ENCODE measurements at regions not wholly inside any gene's neighbourhood (a gene's known extent, or its start where the extent isn't known, plus 50 kb on each side); places are given as distances from the start of the nearest gene placed in this dataset.
"Not testable (repeated sequence)": the region's sequence is repeated elsewhere in the genome, so short reads cannot be mapped to it uniquely, and the experiment has no call there.

DNA sequence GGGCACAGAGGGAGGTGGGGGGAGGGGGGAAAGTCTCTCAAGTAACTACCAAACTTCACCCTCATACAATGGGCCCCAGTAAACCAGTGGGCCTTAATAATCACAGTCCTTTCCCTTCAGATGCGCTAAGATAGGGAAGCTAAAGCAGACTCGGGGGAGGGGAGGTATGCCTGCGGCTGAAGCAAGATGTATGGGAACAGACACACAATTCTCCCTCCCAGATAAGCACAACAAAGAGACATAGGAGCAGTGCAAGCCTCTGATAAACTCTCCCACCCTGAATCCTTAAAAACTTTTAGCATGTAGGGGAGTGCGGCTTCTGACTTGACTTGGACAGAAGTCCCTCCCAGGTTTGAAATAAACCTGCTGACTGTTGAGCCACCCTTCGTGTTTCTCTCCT lies 54.7 kb downstream of the PROP1 start:
- not testable (repeated sequence) for H3K36me3 ChIP-seq (ENCODE audit: control insufficient read depth in 2 of 2, insufficient read depth in 2 of 2, low read length in 1 of 2); H3K4me1 ChIP-seq (ENCODE audit: control insufficient read depth in 2 of 2, insufficient read depth in 2 of 2, low read length in 1 of 2); H3K27me3 ChIP-seq (ENCODE audit: control insufficient read depth in 1 of 2, insufficient read depth in 2 of 2, low read length in 2 of 2); H3K4me3 ChIP-seq (ENCODE audit: low read depth in 1 of 2, low read length in 2 of 2); H3K9me3 ChIP-seq (ENCODE audit: control insufficient read depth in 2 of 2, insufficient read depth in 1 of 2, low read depth in 1 of 2, low read length in 1 of 2); H3K27ac ChIP-seq (ENCODE audit: low read depth in 2 of 2, low read length in 1 of 2)
- WGBS, 2 donors: 78 to 80% methylated on average over 5 of the region's 5 CpGs

DNA sequence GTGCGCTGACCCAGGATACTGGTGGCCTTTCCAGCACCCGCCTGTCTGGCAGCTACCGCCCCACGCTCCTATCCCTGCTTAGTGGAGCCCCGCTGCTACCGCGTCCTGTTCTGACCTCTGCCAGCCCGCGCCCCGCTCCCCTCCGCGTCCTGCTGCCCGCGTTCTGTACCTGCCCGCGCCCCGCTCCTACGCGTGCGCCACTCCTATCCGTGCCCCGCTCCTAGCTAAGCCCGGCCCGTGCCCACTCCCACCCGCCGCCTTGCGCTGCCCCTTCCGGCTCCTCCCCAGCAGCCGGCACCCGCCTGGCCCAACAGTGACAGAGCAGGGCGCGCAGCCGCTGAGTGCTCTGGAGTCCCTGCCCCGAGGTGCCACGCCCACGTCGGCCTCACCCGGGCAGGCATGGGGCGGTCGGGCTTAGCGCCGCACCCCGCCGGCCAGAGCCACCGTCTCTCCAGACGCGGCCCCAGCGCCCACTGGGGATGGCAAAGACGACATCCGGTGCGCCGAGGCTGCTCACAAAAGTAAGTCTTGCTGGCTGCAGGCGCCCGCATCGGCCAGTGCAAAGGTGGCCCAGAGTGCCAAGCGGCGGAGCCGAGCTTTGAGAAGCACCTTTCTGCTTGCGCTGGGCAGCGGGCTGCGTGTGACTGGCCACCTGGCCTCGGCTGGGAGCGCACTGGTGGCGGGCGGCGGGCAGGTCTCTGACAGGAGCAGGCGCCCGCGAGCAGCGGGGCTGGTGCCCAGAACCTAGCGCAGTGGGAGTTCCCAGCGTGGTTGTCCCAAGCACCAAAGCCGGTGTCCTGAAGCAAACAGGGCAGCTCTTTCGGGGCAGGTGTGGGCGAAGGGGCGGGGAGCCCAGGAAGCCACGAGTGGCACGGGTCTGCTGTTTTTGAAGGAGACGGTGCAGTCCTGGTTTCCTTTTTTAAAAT lies 56.5 kb downstream of the PROP1 start:
- not testable (repeated sequence) for H3K9me3 ChIP-seq (ENCODE audit: control insufficient read depth in 2 of 2, insufficient read depth in 1 of 2, low read depth in 1 of 2, low read length in 1 of 2); H3K27me3 ChIP-seq (ENCODE audit: control insufficient read depth in 1 of 2, insufficient read depth in 2 of 2, low read length in 2 of 2); H3K36me3 ChIP-seq (ENCODE audit: control insufficient read depth in 2 of 2, insufficient read depth in 2 of 2, low read length in 1 of 2); H3K4me1 ChIP-seq (ENCODE audit: control insufficient read depth in 2 of 2, insufficient read depth in 2 of 2, low read length in 1 of 2)
- Histone ChIP-seq H3K27ac (ENCODE audit: low read depth in 2 of 2, low read length in 1 of 2) (peak overlapping the region in 1 of 2 donors; percentile 13), H3K4me3 (ENCODE audit: low read depth in 1 of 2, low read length in 2 of 2) (peak overlapping the region; percentile 47 to 50)
- 3 to 9% methylated on average over 34 to 67 of the region's 79 CpGs for whole genome bisulfite sequencing, 2 donors

DNA sequence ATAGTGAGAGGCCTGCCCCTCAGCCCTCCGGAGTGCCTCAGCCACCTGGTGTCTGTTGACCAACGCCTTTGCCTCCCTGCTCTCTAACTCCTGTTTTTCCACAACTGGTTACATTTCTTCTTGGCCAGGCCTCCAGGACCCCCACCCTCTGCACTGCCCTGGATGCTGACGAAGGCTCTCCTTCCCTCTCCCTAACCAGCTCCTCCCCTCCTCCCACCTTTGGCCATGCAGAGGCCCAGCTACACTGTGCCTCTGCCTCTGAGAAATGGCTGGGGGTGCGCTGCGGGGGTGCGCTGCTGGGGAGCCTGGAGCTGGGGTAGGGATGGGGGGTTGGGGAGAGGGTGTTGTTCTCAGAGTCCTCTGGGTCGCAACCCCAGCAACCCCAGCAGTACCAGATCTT lies 57.3 kb downstream of the PROP1 start:
- H3K36me3 ChIP-seq (ENCODE audit: control insufficient read depth in 2 of 2, insufficient read depth in 2 of 2, low read length in 1 of 2); H3K9me3 ChIP-seq (ENCODE audit: control insufficient read depth in 2 of 2, insufficient read depth in 1 of 2, low read depth in 1 of 2, low read length in 1 of 2); H3K27ac ChIP-seq (ENCODE audit: low read depth in 2 of 2, low read length in 1 of 2); H3K27me3 ChIP-seq (ENCODE audit: control insufficient read depth in 1 of 2, insufficient read depth in 2 of 2, low read length in 2 of 2); H3K4me1 ChIP-seq (ENCODE audit: control insufficient read depth in 2 of 2, insufficient read depth in 2 of 2, low read length in 1 of 2): not testable (repeated sequence)
- 17 to 20% methylated on average over 7 of the region's 7 CpGs for WGBS, 2 donors
- H3K4me3 ChIP-seq (ENCODE audit: low read depth in 1 of 2, low read length in 2 of 2): peak overlapping the region in 1 of 2 donors; percentile 50

DNA sequence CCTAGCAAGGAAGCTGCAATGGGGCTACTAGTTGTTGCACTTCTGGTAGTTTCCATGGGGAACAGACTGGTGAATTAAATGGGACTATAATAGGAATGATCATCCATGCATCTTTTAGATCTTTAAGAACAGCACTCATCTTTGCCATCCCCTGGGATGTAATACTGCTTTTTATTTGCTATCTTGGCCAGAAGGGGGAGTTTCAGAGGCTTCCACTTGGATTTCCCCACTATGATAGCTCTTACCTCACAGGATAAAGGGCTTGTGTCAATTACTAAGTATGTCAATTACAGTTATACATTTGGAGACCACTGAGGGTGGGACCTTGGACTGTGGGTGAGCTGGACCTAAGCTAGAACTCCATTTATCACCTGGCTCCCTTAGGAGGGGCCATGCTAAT lies 61.8 kb downstream of the PROP1 start:
- not testable (repeated sequence) for H3K4me1 ChIP-seq (ENCODE audit: control insufficient read depth in 2 of 2, insufficient read depth in 2 of 2, low read length in 1 of 2); H3K27ac ChIP-seq (ENCODE audit: low read depth in 2 of 2, low read length in 1 of 2)

DNA sequence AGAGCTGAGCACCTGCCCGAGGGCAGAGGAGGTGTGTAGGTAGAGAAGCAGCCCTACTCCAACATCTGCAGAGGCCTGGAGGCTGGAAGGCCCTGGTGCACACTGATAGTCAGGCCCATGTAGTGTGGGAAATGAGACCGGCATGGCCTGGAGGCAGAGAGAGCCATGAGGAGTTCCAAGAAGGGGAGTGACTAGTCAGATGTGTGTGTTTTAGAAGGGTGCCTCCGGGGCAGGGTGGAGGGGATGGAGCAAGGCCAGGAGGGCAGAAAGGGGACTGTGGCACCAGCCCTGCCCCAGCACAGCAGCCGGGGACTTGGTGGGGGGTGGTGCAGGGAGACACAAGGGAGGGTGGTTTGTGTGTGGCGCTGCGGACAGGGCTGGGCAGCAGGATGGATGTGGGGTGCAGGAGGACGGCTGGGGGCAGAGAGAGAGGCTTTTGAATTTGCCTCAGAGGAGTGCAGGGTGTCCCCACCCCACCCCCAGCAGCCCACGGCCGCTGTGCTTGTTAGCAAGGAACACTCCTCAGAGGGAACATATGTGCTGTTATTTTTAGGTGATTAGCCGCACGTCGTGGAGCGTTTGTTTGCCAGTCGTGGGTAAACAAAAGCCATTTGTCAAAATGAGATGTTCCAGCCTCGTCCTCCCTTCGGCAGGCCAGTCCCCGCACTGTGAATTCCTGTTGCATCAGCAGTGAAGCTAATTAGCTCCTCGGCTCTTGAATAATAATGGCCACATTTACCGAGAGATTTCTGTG lies 65.6 kb downstream of the PROP1 start:
- not testable (repeated sequence) for H3K4me1 ChIP-seq (ENCODE audit: control insufficient read depth in 2 of 2, insufficient read depth in 2 of 2, low read length in 1 of 2); H3K36me3 ChIP-seq (ENCODE audit: control insufficient read depth in 2 of 2, insufficient read depth in 2 of 2, low read length in 1 of 2); H3K27me3 ChIP-seq (ENCODE audit: control insufficient read depth in 1 of 2, insufficient read depth in 2 of 2, low read length in 2 of 2); H3K27ac ChIP-seq (ENCODE audit: low read depth in 2 of 2, low read length in 1 of 2); H3K9me3 ChIP-seq (ENCODE audit: control insufficient read depth in 2 of 2, insufficient read depth in 1 of 2, low read depth in 1 of 2, low read length in 1 of 2); H3K4me3 ChIP-seq (ENCODE audit: low read depth in 1 of 2, low read length in 2 of 2)
- WGBS, 2 donors: 29 to 43% methylated on average over 17 to 18 of the region's 19 CpGs

More for the DNA sequence above, 61.8 kb downstream of the PROP1 start:
- H3K36me3 ChIP-seq (ENCODE audit: control insufficient read depth in 2 of 2, insufficient read depth in 2 of 2, low read length in 1 of 2); H3K27me3 ChIP-seq (ENCODE audit: control insufficient read depth in 1 of 2, insufficient read depth in 2 of 2, low read length in 2 of 2); H3K4me3 ChIP-seq (ENCODE audit: low read depth in 1 of 2, low read length in 2 of 2); H3K9me3 ChIP-seq (ENCODE audit: control insufficient read depth in 2 of 2, insufficient read depth in 1 of 2, low read depth in 1 of 2, low read length in 1 of 2): not testable (repeated sequence)

DNA sequence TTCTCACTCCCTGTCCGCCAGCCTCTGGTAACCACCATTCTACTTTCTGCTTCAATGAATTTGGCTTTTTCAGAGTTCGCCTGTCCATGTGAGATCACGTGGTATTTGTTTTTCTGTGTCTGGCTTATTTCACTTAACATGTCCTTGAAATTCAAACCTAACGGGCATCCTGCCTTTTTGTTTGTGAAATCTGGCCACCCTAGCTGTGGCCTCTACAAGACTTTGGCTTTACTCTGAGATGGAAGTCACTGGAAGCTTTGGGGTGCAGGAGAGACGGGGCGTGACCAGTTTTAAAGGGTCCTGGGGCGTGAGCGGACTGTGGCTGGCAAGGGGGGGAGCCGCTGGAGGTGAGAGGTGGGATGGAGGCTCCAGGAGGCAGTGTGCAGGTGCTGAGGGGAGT lies 66.4 kb downstream of the PROP1 start:
- 92 to 94% methylated on average over 5 of the region's 9 CpGs for WGBS, 2 donors
- not testable (repeated sequence) for H3K4me3 ChIP-seq (ENCODE audit: low read depth in 1 of 2, low read length in 2 of 2); H3K9me3 ChIP-seq (ENCODE audit: control insufficient read depth in 2 of 2, insufficient read depth in 1 of 2, low read depth in 1 of 2, low read length in 1 of 2); H3K27ac ChIP-seq (ENCODE audit: low read depth in 2 of 2, low read length in 1 of 2); H3K27me3 ChIP-seq (ENCODE audit: control insufficient read depth in 1 of 2, insufficient read depth in 2 of 2, low read length in 2 of 2); H3K4me1 ChIP-seq (ENCODE audit: control insufficient read depth in 2 of 2, insufficient read depth in 2 of 2, low read length in 1 of 2); H3K36me3 ChIP-seq (ENCODE audit: control insufficient read depth in 2 of 2, insufficient read depth in 2 of 2, low read length in 1 of 2)

DNA sequence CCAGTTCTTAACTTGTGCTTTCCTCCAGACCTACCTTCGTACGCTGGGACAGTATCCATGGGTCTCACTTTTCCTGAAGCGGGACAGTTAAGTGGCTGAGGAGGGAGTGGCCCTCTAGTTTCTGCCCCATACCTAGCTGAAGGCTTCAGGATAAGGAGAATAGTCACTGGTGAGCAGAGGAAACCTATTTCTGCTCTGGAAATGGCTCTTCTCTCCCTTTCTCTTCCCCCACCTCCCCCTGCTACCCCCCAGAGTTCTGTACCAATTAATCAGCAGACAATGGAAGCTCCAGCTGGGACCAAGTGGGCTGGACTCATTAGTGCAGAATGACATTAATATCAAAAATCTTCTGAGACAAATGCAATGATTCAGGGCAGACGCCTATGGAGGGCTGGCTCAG lies 68.5 kb downstream of the PROP1 start:
- not testable (repeated sequence) for H3K36me3 ChIP-seq (ENCODE audit: control insufficient read depth in 2 of 2, insufficient read depth in 2 of 2, low read length in 1 of 2); H3K27me3 ChIP-seq (ENCODE audit: control insufficient read depth in 1 of 2, insufficient read depth in 2 of 2, low read length in 2 of 2); H3K9me3 ChIP-seq (ENCODE audit: control insufficient read depth in 2 of 2, insufficient read depth in 1 of 2, low read depth in 1 of 2, low read length in 1 of 2); H3K4me3 ChIP-seq (ENCODE audit: low read depth in 1 of 2, low read length in 2 of 2); H3K27ac ChIP-seq (ENCODE audit: low read depth in 2 of 2, low read length in 1 of 2); H3K4me1 ChIP-seq (ENCODE audit: control insufficient read depth in 2 of 2, insufficient read depth in 2 of 2, low read length in 1 of 2)
- no CpG with 5 or more reads among the region's 4 CpGs for WGBS, 2 donors

DNA sequence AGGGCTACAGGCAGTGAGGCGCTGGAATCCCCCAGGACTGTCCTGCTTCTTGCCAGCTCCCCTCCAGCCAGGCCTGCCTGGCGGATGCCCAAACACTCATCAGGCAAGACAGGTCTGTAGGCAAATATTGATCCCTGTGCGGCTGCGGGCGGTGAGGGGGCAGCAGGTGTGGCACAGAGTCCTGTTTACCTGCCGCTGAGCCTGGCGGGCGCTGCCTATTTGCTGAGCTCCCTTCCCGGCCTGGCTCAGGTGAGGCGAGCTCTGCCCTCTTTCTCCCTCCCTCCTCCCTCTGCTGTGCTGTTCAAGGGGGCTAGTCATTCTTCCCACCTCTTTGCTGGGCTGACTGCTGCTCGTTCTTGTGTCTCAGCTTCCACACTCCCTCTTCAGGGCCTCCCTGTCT lies 71.5 kb downstream of the PROP1 start:
- not testable (repeated sequence) for H3K27me3 ChIP-seq (ENCODE audit: control insufficient read depth in 1 of 2, insufficient read depth in 2 of 2, low read length in 2 of 2); H3K4me3 ChIP-seq (ENCODE audit: low read depth in 1 of 2, low read length in 2 of 2); H3K9me3 ChIP-seq (ENCODE audit: control insufficient read depth in 2 of 2, insufficient read depth in 1 of 2, low read depth in 1 of 2, low read length in 1 of 2); H3K36me3 ChIP-seq (ENCODE audit: control insufficient read depth in 2 of 2, insufficient read depth in 2 of 2, low read length in 1 of 2); H3K27ac ChIP-seq (ENCODE audit: low read depth in 2 of 2, low read length in 1 of 2); H3K4me1 ChIP-seq (ENCODE audit: control insufficient read depth in 2 of 2, insufficient read depth in 2 of 2, low read length in 1 of 2)
- 38% methylated on average over 1 of the region's 11 CpGs; no CpG with 5 or more reads in 1 of the 2 donors for WGBS, 2 donors

DNA sequence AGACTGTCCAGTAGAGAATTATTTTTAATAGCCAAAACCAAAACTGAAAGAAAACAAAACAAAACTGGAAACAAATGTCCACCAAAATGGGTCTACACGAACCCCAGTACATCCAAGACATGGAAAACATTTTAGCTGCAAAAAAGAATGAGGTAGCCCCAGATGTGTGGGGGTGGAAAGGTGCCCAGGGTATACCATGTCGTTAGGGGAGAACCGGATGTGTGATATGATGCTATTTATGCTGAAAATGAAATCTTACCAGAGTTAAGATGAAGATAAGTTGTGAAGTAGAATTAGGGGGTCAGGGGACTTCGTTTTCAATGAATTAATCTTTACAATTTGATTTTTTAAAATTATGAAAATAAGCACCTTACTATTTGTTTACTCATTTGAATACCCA lies 72.2 kb downstream of the PROP1 start:
- not testable (repeated sequence) for H3K27me3 ChIP-seq (ENCODE audit: control insufficient read depth in 1 of 2, insufficient read depth in 2 of 2, low read length in 2 of 2); H3K9me3 ChIP-seq (ENCODE audit: control insufficient read depth in 2 of 2, insufficient read depth in 1 of 2, low read depth in 1 of 2, low read length in 1 of 2); H3K36me3 ChIP-seq (ENCODE audit: control insufficient read depth in 2 of 2, insufficient read depth in 2 of 2, low read length in 1 of 2); H3K4me1 ChIP-seq (ENCODE audit: control insufficient read depth in 2 of 2, insufficient read depth in 2 of 2, low read length in 1 of 2); H3K27ac ChIP-seq (ENCODE audit: low read depth in 2 of 2, low read length in 1 of 2); H3K4me3 ChIP-seq (ENCODE audit: low read depth in 1 of 2, low read length in 2 of 2)
- WGBS, 2 donors: 32 to 40% methylated on average over 3 of the region's 4 CpGs

DNA sequence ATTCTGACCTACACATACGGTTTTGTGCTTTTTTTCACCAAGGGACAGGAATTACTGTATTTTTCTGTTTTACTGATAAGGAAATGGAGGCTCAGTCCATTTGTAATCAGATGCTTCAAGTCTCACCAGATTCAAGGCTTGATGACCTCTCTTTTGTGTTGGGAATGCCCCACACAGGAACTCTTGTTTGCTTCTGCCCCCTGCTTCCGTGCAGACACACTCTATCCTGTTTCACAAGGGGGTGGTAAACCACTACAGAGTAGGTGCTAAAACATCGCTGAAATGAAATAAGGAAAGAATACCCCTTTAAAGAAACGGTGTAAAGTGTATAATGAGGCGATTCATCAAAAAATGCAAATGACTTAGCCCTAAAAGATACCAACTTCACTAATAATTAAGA lies 72.9 kb downstream of the PROP1 start:
- not testable (repeated sequence) for H3K9me3 ChIP-seq (ENCODE audit: control insufficient read depth in 2 of 2, insufficient read depth in 1 of 2, low read depth in 1 of 2, low read length in 1 of 2); H3K4me1 ChIP-seq (ENCODE audit: control insufficient read depth in 2 of 2, insufficient read depth in 2 of 2, low read length in 1 of 2); H3K27me3 ChIP-seq (ENCODE audit: control insufficient read depth in 1 of 2, insufficient read depth in 2 of 2, low read length in 2 of 2); H3K36me3 ChIP-seq (ENCODE audit: control insufficient read depth in 2 of 2, insufficient read depth in 2 of 2, low read length in 1 of 2); H3K4me3 ChIP-seq (ENCODE audit: low read depth in 1 of 2, low read length in 2 of 2); H3K27ac ChIP-seq (ENCODE audit: low read depth in 2 of 2, low read length in 1 of 2)
- 54 to 72% methylated on average over 2 of the region's 5 CpGs for WGBS, 2 donors

All from esophagus (tissue), 2 donors.